Stomach (tissue), 8 donors: ENCODE measurements at regions not wholly inside any gene's neighbourhood (a gene's known extent, or its start where the extent isn't known, plus 50 kb on each side); places are given as distances from the start of the nearest gene placed in this dataset.

ENCODE experiments used
- DNase-seq, 2 donors: peaks; one replicate each; pipeline versions ENCODE4 v3.0.0 to v3.0.0-alpha.2; 2013 to 2019
- H3K27ac ChIP-seq, 5 donors: fragments of 200-600 bp in 4 of 5; sonication (generic) in 4 of 5; one replicate each; pipeline ENCODE4 v1.5.1; 2013 to 2019; ENCODE audit warnings: mild to moderate bottlenecking in 1 of 5, moderate library complexity in 1 of 5
- H3K27me3 ChIP-seq, 3 donors: fragments of 200-600 bp; sonication (generic); one replicate each; pipeline ENCODE4 v1.5.1; 2017 to 2019; ENCODE audit warnings: mixed run types in 1 of 3
- H3K36me3 ChIP-seq, 4 donors: fragments of 200-600 bp; sonication (generic); 1 replicate in 3 of 4; 2 replicates in 1 of 4; pipeline ENCODE4 v1.5.1; 2016 to 2019
- H3K4me1 ChIP-seq, 4 donors: fragments of 200-600 bp; sonication (generic); one replicate each; pipeline ENCODE4 v1.5.1; 2016 to 2019
- H3K4me3 ChIP-seq, 4 donors: fragments of 200-600 bp; sonication (generic) in 3 of 4; one replicate each; pipeline ENCODE4 v1.5.1; 2016 to 2019; ENCODE audit warnings: mild to moderate bottlenecking in 1 of 4
- H3K9me3 ChIP-seq, 4 donors: fragments of 200-600 bp; sonication (generic); one replicate each; pipeline ENCODE4 v1.5.1; 2016 to 2019
- EP300 ChIP-seq: sonication (generic); formaldehyde crosslinking; IDR thresholded peaks from one replicate; pipeline ENCODE4 v1.6.1; 2017; ENCODE audit warnings: antibody characterized with exemption
- POLR2A ChIP-seq, 4 donors: fragments of 450-650 bp; IDR thresholded peaks; one replicate each; pipeline ENCODE4 v1.6.1; 2016; ENCODE audit warnings: antibody characterized with exemption in 4 of 4, control low read depth in 2 of 4, mild to moderate bottlenecking in 1 of 4, moderate library complexity in 1 of 4
- POLR2AphosphoS5 ChIP-seq, 3 donors: sonication (generic); formaldehyde crosslinking; IDR thresholded peaks; one replicate each; pipeline ENCODE4 v1.6.1; 2016; ENCODE audit warnings: antibody characterized with exemption in 3 of 3
- WGBS, 5 donors: extraction: QIAGEN DNeasy Blood & Tissue Kit in 3 of 5; methylation state at CpG; one replicate each; pipeline versions ENCODE4 v1.1.5 to v1.1.7; 2013 to 2018; 5-methylcytosine and 5-hydroxymethylcytosine counted together
- intact Hi-C: fragments of 100-400 bp; cut with DNase I; formaldehyde crosslinking; loops from one replicate; pipeline ENCODE4 v1.15.1; 2023; ENCODE audit warnings: low total_unique reads
- small RNA-seq, 4 donors: library from RNA; depleted of rRNA; stranded (forward); fragments of <200 nt; gene quantifications; one replicate each; pipeline ENCODE3, GENCODE V24; 2016
- TF ChIP-seq, protein P1 (sequence below), 7 experiments: fragments of 450-650 bp in 4 of 7; fragments of 200-600 bp in 3 of 7; sonication (generic) in 3 of 7; IDR thresholded peaks; one replicate each; pipeline ENCODE4 v1.5.1; 2016 to 2019; ENCODE audit warnings: antibody characterized with exemption in 7 of 7, control low read depth in 2 of 7, mild to moderate bottlenecking in 1 of 7
- donor health status: healthy with polysubstance abuse.
- donor health status: Bipolar disorder and iron deficiency.
- donor health status: healthy.

GRCh38 chr20:16639027-16639941 lies 66.0 kb upstream of the KIF16B start:
- Histone ChIP-seq H3K27ac (no peak overlapping the region), H3K4me3 (no peak overlapping the region), H3K36me3 (no peaks in the 10 kb centered on the region), H3K4me1 (no peaks in the 10 kb centered on the region), H3K9me3 (no peaks in the 10 kb centered on the region), H3K27me3 (no peaks in the 10 kb centered on the region)
- peak in 1 of 2 donors; percentile 23 for DNase-seq
- WGBS, 5 donors: 63 to 77% (median 74%) methylated on average over 11 of the region's 11 CpGs
- intact Hi-C loops: no loop called here
- no peak for TF ChIP-seq POLR2AphosphoS5 (IDR thresholded peaks at IDR 0.05)
- no peak for TF ChIP-seq EP300
- TF ChIP-seq POLR2A (IDR thresholded peaks at IDR 0.05): no peak
- TF ChIP-seq, protein P1, sequence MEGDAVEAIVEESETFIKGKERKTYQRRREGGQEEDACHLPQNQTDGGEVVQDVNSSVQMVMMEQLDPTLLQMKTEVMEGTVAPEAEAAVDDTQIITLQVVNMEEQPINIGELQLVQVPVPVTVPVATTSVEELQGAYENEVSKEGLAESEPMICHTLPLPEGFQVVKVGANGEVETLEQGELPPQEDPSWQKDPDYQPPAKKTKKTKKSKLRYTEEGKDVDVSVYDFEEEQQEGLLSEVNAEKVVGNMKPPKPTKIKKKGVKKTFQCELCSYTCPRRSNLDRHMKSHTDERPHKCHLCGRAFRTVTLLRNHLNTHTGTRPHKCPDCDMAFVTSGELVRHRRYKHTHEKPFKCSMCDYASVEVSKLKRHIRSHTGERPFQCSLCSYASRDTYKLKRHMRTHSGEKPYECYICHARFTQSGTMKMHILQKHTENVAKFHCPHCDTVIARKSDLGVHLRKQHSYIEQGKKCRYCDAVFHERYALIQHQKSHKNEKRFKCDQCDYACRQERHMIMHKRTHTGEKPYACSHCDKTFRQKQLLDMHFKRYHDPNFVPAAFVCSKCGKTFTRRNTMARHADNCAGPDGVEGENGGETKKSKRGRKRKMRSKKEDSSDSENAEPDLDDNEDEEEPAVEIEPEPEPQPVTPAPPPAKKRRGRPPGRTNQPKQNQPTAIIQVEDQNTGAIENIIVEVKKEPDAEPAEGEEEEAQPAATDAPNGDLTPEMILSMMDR (IDR thresholded peaks at IDR 0.05): no peak

DNA sequence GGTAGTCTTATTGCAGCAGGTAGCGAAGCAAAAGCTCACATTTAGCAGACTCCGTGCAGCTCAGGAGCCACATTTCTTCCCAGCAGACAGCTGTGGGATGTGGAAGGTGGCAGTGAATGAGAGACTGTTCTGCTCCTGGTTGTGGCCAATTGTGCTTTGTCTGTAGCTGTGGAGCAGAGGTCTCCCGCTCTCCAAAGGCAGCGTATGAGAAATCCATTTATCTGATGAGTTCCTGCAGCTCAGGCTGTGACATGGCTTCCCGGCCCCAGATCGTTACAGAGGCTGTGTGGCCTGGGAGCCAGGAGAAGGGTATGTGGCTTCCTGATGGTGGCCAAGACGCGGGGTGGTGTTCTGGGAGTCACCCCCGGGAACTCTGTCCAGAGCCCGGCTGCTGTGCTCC lies 64.5 kb upstream of the KIF16B start:
- Histone ChIP-seq H3K9me3 (no peaks in the 10 kb centered on the region), H3K4me3 (no peak overlapping the region), H3K4me1 (no peaks in the 10 kb centered on the region), H3K27me3 (no peaks in the 10 kb centered on the region), H3K36me3 (no peaks in the 10 kb centered on the region), H3K27ac (no peak overlapping the region)
- no peak for DNase-seq
- WGBS, 5 donors: 72 to 87% (median 82%) methylated on average over 10 of the region's 10 CpGs
- intact Hi-C loops: no loop called here
- TF ChIP-seq POLR2AphosphoS5 (IDR thresholded peaks at IDR 0.05): no peak
- TF ChIP-seq POLR2A (IDR thresholded peaks at IDR 0.05): no peak

DNA sequence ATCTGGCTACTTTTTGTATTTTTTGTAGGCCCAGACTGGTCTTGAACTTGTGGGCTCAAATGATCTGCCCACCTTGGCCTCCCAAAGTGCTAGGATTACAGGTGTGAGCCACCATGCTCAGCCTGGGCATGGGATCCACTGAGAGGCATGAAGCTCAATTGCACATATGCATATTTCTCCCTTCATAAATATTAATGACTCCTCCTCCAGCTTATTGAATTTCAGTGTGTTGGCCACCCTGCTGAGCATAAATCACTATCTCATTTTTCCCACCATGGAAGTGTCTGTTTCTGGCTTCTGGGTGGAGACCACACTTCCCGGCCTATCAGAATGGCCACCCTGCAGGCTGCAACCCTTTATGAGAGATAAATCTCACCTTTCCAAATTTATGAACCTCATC lies 53.6 kb upstream of the KIF16B start:
- DNase-seq: no peak
- Histone ChIP-seq H3K27ac (no peak overlapping the region), H3K36me3 (no peaks in the 10 kb centered on the region), H3K4me3 (no peak overlapping the region), H3K27me3 (peaks cover 0 to 4% (median 0%) of the 10 kb centered on the region in 3 donors), H3K9me3 (no peaks in the 10 kb centered on the region), H3K4me1 (no peaks in the 10 kb centered on the region)
- TF ChIP-seq POLR2A (IDR thresholded peaks at IDR 0.05): no peak
- no peak for TF ChIP-seq POLR2AphosphoS5 (IDR thresholded peaks at IDR 0.05)
- TF ChIP-seq EP300: no peak
- TF ChIP-seq, protein P1 (IDR thresholded peaks at IDR 0.05): no peak
- intact Hi-C loops: no loop called here
- WGBS, 5 donors: 93 to 100% (median 94%) methylated on average over 1 of the region's 1 CpG

GRCh38 chr20:16624106-16624505 lies 50.9 kb upstream of the KIF16B start:
- no peak for TF ChIP-seq POLR2A (IDR thresholded peaks at IDR 0.05)
- TF ChIP-seq POLR2AphosphoS5 (IDR thresholded peaks at IDR 0.05): no peak
- TF ChIP-seq, protein P1 (IDR thresholded peaks at IDR 0.05): no peak
- TF ChIP-seq EP300: no peak
- 38 to 74% (median 52%) methylated on average over 1 of the region's 1 CpG for WGBS, 5 donors

More at GRCh38 chr20:16624106-16624505, 50.9 kb upstream of the KIF16B start:
- H3K4me1 ChIP-seq: no peaks in the 10 kb centered on the region
- intact Hi-C loops: no loop called here
- H3K36me3 ChIP-seq: no peaks in the 10 kb centered on the region
- H3K4me3 ChIP-seq: no peak overlapping the region
- H3K27me3 ChIP-seq: no peaks in the 10 kb centered on the region
- no peak for DNase-seq
- H3K9me3 ChIP-seq: no peaks in the 10 kb centered on the region
- no peak overlapping the region for H3K27ac ChIP-seq

Small RNAs in the stretch of these regions (small RNA-seq; reads per million reads assigned to genes)
- 0 reads per million in 4 donors for gene RF00019
